ENCODE measurements at regions not wholly inside any gene's neighbourhood (a gene's known extent, or its start where the extent isn't known, plus 50 kb on each side); places are given as distances from the start of the nearest gene placed in this dataset.
A peak's percentile ranks its signal among the peaks of the same experiment; 100 is the strongest.
"Not testable (repeated sequence)": the region's sequence is repeated elsewhere in the genome, so short reads cannot be mapped to it uniquely, and the experiment has no call there.

- ATAC-seq, result not testable (repeated sequence)
Observed at GRCh38 chr20:51922812-51923211, 120.5 kb upstream of the SALL4 start.

- ATAC-seq, result no peak
Observed at GRCh38 chr20:51918561-51918960, 116.2 kb upstream of the SALL4 start.

- no peak for ATAC-seq
Observed at GRCh38 chr20:51917886-51918535, 115.7 kb upstream of the SALL4 start.

- no peak for ATAC-seq
Observed at GRCh38 chr20:51916244-51916643, 113.9 kb upstream of the SALL4 start.

GRCh38 chr20:51914758-51915157, 112.4 kb upstream of the SALL4 start:
- peak; percentile 84 for ATAC-seq

- ATAC-seq, result peak; percentile 48
Observed at GRCh38 chr20:51910321-51911050, 108.2 kb upstream of the SALL4 start.

- ATAC-seq, result no peak
Observed at GRCh38 chr20:51906679-51907078, 104.4 kb upstream of the SALL4 start.

GRCh38 chr20:51906049-51906448, 103.7 kb upstream of the SALL4 start:
- ATAC-seq, result no peak

GRCh38 chr20:51902933-51903332, 100.6 kb upstream of the SALL4 start:
- ATAC-seq, result no peak

- no peak for ATAC-seq
Observed at GRCh38 chr20:51900443-51900842, 98.1 kb upstream of the SALL4 start.

GRCh38 chr20:51899674-51900073, 97.4 kb upstream of the SALL4 start:
- no peak for ATAC-seq

GRCh38 chr20:51898788-51899187, 96.5 kb upstream of the SALL4 start:
- no peak for ATAC-seq

- ATAC-seq, result no peak
Observed at GRCh38 chr20:51894619-51895018, 92.3 kb upstream of the SALL4 start.

- no peak for ATAC-seq
Observed at GRCh38 chr20:51894201-51894600, 91.9 kb upstream of the SALL4 start.

GRCh38 chr20:51893723-51894122, 91.4 kb upstream of the SALL4 start:
- no peak for ATAC-seq

GRCh38 chr20:51890003-51890402, 87.7 kb upstream of the SALL4 start:
- no peak for ATAC-seq

- no peak for ATAC-seq
Observed at GRCh38 chr20:51889466-51889865, 87.1 kb upstream of the SALL4 start.

- no peak for ATAC-seq
Observed at GRCh38 chr20:51888291-51888690, 86.0 kb upstream of the SALL4 start.

GRCh38 chr20:51886891-51887608, 84.7 kb upstream of the SALL4 start:
- no peak for ATAC-seq

- no peak for ATAC-seq
Observed at GRCh38 chr20:51886341-51886740, 84.0 kb upstream of the SALL4 start.

GRCh38 chr20:51884561-51884960, 82.2 kb upstream of the SALL4 start:
- no peak for ATAC-seq

GRCh38 chr20:51880188-51880587, 77.9 kb upstream of the SALL4 start:
- no peak for ATAC-seq

- no peak for ATAC-seq
Observed at GRCh38 chr20:51876313-51876940, 74.1 kb upstream of the SALL4 start.
